H1 (cell line): ENCODE measurements at regions not wholly inside any gene's neighbourhood (a gene's known extent, or its start where the extent isn't known, plus 50 kb on each side); places are given as distances from the start of the nearest gene placed in this dataset.

Source experiments
- SP4 ChIP-seq: IDR thresholded peaks from 2 replicates; pipeline ENCODE4 v1.6.1; 2012; ENCODE audit warnings: low read length, inconsistent platforms
- TF ChIP-seq, protein P1 (sequence below): fragments of 300-600 bp; sonication (generic); IDR thresholded peaks from 2 replicates; pipeline ENCODE4 v1.7.1; 2012; ENCODE audit warnings: low read length, moderate library complexity, mild to moderate bottlenecking, inconsistent platforms; ENCODE audit not compliant: insufficient replicate concordance

DNA sequence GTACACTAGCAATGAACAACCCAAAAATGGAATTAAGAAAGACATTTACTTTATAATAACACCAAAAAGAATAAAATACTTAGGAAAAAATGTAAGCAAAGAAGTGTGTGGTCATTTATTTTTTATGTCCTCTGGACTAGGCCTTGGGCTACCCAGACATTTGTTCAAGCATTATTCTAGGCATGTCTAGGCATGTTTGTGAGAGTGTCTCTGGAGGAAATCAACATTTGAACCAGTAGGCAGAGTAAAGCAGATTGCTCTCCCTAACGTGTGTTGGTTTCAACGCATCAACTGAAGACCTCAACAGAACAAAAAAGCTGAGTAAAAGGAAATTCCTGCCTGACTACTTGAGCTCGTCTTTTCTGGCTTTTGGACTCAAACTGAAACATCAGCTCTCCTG, 84.5 kb downstream of the ANKEF1 start (continued):
- TF ChIP-seq, protein P1, sequence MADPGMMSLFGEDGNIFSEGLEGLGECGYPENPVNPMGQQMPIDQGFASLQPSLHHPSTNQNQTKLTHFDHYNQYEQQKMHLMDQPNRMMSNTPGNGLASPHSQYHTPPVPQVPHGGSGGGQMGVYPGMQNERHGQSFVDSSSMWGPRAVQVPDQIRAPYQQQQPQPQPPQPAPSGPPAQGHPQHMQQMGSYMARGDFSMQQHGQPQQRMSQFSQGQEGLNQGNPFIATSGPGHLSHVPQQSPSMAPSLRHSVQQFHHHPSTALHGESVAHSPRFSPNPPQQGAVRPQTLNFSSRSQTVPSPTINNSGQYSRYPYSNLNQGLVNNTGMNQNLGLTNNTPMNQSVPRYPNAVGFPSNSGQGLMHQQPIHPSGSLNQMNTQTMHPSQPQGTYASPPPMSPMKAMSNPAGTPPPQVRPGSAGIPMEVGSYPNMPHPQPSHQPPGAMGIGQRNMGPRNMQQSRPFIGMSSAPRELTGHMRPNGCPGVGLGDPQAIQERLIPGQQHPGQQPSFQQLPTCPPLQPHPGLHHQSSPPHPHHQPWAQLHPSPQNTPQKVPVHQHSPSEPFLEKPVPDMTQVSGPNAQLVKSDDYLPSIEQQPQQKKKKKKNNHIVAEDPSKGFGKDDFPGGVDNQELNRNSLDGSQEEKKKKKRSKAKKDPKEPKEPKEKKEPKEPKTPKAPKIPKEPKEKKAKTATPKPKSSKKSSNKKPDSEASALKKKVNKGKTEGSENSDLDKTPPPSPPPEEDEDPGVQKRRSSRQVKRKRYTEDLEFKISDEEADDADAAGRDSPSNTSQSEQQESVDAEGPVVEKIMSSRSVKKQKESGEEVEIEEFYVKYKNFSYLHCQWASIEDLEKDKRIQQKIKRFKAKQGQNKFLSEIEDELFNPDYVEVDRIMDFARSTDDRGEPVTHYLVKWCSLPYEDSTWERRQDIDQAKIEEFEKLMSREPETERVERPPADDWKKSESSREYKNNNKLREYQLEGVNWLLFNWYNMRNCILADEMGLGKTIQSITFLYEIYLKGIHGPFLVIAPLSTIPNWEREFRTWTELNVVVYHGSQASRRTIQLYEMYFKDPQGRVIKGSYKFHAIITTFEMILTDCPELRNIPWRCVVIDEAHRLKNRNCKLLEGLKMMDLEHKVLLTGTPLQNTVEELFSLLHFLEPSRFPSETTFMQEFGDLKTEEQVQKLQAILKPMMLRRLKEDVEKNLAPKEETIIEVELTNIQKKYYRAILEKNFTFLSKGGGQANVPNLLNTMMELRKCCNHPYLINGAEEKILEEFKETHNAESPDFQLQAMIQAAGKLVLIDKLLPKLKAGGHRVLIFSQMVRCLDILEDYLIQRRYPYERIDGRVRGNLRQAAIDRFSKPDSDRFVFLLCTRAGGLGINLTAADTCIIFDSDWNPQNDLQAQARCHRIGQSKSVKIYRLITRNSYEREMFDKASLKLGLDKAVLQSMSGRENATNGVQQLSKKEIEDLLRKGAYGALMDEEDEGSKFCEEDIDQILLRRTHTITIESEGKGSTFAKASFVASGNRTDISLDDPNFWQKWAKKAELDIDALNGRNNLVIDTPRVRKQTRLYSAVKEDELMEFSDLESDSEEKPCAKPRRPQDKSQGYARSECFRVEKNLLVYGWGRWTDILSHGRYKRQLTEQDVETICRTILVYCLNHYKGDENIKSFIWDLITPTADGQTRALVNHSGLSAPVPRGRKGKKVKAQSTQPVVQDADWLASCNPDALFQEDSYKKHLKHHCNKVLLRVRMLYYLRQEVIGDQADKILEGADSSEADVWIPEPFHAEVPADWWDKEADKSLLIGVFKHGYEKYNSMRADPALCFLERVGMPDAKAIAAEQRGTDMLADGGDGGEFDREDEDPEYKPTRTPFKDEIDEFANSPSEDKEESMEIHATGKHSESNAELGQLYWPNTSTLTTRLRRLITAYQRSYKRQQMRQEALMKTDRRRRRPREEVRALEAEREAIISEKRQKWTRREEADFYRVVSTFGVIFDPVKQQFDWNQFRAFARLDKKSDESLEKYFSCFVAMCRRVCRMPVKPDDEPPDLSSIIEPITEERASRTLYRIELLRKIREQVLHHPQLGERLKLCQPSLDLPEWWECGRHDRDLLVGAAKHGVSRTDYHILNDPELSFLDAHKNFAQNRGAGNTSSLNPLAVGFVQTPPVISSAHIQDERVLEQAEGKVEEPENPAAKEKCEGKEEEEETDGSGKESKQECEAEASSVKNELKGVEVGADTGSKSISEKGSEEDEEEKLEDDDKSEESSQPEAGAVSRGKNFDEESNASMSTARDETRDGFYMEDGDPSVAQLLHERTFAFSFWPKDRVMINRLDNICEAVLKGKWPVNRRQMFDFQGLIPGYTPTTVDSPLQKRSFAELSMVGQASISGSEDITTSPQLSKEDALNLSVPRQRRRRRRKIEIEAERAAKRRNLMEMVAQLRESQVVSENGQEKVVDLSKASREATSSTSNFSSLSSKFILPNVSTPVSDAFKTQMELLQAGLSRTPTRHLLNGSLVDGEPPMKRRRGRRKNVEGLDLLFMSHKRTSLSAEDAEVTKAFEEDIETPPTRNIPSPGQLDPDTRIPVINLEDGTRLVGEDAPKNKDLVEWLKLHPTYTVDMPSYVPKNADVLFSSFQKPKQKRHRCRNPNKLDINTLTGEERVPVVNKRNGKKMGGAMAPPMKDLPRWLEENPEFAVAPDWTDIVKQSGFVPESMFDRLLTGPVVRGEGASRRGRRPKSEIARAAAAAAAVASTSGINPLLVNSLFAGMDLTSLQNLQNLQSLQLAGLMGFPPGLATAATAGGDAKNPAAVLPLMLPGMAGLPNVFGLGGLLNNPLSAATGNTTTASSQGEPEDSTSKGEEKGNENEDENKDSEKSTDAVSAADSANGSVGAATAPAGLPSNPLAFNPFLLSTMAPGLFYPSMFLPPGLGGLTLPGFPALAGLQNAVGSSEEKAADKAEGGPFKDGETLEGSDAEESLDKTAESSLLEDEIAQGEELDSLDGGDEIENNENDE = no peak
- TF ChIP-seq SP4 = no peak
